IMR-90 (cell line): ENCODE measurements at regions not wholly inside any gene's neighbourhood (a gene's known extent, or its start where the extent isn't known, plus 50 kb on each side); places are given as distances from the start of the nearest gene placed in this dataset.

Source experiments
- ATAC-seq: fragments of 200-7000 bp; cut with Tn5 transposase; 2 replicates; pipeline ENCODE4 v1.9.1; 2020; ENCODE audit warnings: low read depth, mild to moderate bottlenecking, moderate library complexity
- BruUV-seq: library from RNA; stranded (reverse); fragments of 400-500 nt; replicated peaks from 2 replicates; lab custom pipeline; 2021; lab: Mats Ljungman, UMichigan
- CTCF ChIA-PET: fragments of 300-600 bp; formaldehyde crosslinking; extraction: SDS; loops from one replicate; lab custom pipeline; 2021; ENCODE audit warnings: antibody characterized with exemption; lab: Yijun Ruan, JAX
- POLR2A ChIA-PET: fragments of 300-600 bp; sonication (Branson Sonifier 250); formaldehyde crosslinking; loops from one replicate; lab custom pipeline; 2022; ENCODE audit warnings: antibody characterized with exemption; ENCODE audit not compliant: unreplicated experiment; lab: Charles Lee
- DNase-seq: peaks from one replicate; pipeline ENCODE4 v3.0.0; 2013
- H2AFZ ChIP-seq: replicated peaks from 2 replicates; pipeline ENCODE3; 2013; ENCODE audit warnings: low read length, mild to moderate bottlenecking; ENCODE audit not compliant: poor library complexity
- H2AK5ac ChIP-seq: 2 replicates; pipeline ENCODE4 v1.6.1; 2013; ENCODE audit warnings: low read depth, low read length, inconsistent platforms
- H2AK9ac ChIP-seq: replicated peaks from 2 replicates; pipeline ENCODE3; 2013; ENCODE audit warnings: mild to moderate bottlenecking, low read depth, low read length, moderate library complexity; ENCODE audit not compliant: poor library complexity
- H2BK120ac ChIP-seq: 2 replicates; pipeline ENCODE4 v1.6.1; 2013; ENCODE audit warnings: low read depth, low read length, inconsistent platforms
- H2BK15ac ChIP-seq: 3 replicates; pipeline ENCODE4 v1.6.1; 2013; ENCODE audit warnings: low read depth, low read length, inconsistent platforms
- H2BK20ac ChIP-seq: 2 replicates; pipeline ENCODE4 v1.6.1; 2013; ENCODE audit warnings: low read depth, mild to moderate bottlenecking, inconsistent platforms, low read length, moderate library complexity
- H2BK5ac ChIP-seq: 2 replicates; pipeline ENCODE4 v1.6.1; 2013; ENCODE audit warnings: mild to moderate bottlenecking, low read depth, low read length, inconsistent platforms; ENCODE audit not compliant: poor library complexity, severe bottlenecking
- H3K14ac ChIP-seq: replicated peaks from 2 replicates; pipeline ENCODE4 v1.6.1; 2013; ENCODE audit warnings: low read depth, low read length, inconsistent platforms
- H3K18ac ChIP-seq: 2 replicates; pipeline ENCODE4 v1.6.1; 2013; ENCODE audit warnings: low read depth, low read length, control low read depth
- H3K23ac ChIP-seq: 2 replicates; pipeline ENCODE4 v1.6.1; 2013; ENCODE audit warnings: low read depth, low read length, inconsistent platforms
- H3K27ac ChIP-seq: 2 replicates; pipeline ENCODE4 v1.5.1; 2013; ENCODE audit warnings: mild to moderate bottlenecking, control low read depth, low read length; ENCODE audit not compliant: insufficient read depth
- H3K27me3 ChIP-seq: 2 replicates; pipeline ENCODE4 v1.6.1; 2013; ENCODE audit warnings: low read length; ENCODE audit not compliant: control insufficient read depth, insufficient read depth
- H3K36me3 ChIP-seq: 2 replicates; pipeline ENCODE4 v1.6.1; 2013; ENCODE audit warnings: low read length, mixed read lengths; ENCODE audit not compliant: control insufficient read depth, insufficient read depth
- H3K4ac ChIP-seq: 2 replicates; pipeline ENCODE4 v1.6.1; 2013; ENCODE audit warnings: low read depth, low read length, inconsistent platforms
- H3K4me1 ChIP-seq: 2 replicates; pipeline ENCODE4 v1.6.1; 2013; ENCODE audit warnings: low read length, mixed read lengths; ENCODE audit not compliant: control insufficient read depth, insufficient read depth
- H3K4me2 ChIP-seq: 2 replicates; pipeline ENCODE4 v1.6.1; 2013; ENCODE audit warnings: low read depth, mild to moderate bottlenecking, control low read depth, low read length, moderate library complexity
- H3K4me3 ChIP-seq: 2 replicates; pipeline ENCODE4 v1.5.1; 2013; ENCODE audit warnings: low read depth, mild to moderate bottlenecking, control low read depth, low read length, moderate library complexity; ENCODE audit not compliant: insufficient read depth
- H3K56ac ChIP-seq: 2 replicates; pipeline ENCODE4 v1.6.1; 2013; ENCODE audit warnings: low read length, inconsistent platforms; ENCODE audit not compliant: insufficient read depth; ENCODE audit errors: extremely low read depth
- H3K79me1 ChIP-seq, 2 experiments: 2 replicates each; pipeline ENCODE4 v1.6.1; 2013; ENCODE audit warnings: low read length in 2 of 2, inconsistent platforms in 1 of 2, low read depth in 1 of 2
- H3K9ac ChIP-seq: 2 replicates; pipeline ENCODE4 v1.6.1; 2013; ENCODE audit warnings: low read depth, low read length, control low read depth
- H3K9me1 ChIP-seq: 2 replicates; pipeline ENCODE4 v1.6.1; 2013; ENCODE audit warnings: low read length, inconsistent platforms; ENCODE audit not compliant: insufficient read depth
- H3K9me3 ChIP-seq: 2 replicates; pipeline ENCODE4 v1.6.1; 2013; ENCODE audit warnings: low read length; ENCODE audit not compliant: control insufficient read depth, insufficient read depth
- H4K20me1 ChIP-seq: 2 replicates; pipeline ENCODE4 v1.6.1; 2013; ENCODE audit warnings: low read length, inconsistent platforms; ENCODE audit not compliant: insufficient read depth
- H4K5ac ChIP-seq: 2 replicates; pipeline ENCODE4 v1.6.1; 2013; ENCODE audit warnings: mild to moderate bottlenecking, low read depth, low read length, control low read depth
- H4K8ac ChIP-seq, 2 experiments: 2 replicates each; pipeline ENCODE4 v1.6.1; 2013; ENCODE audit warnings: low read depth in 2 of 2, low read length in 2 of 2, control low read depth in 1 of 2, inconsistent platforms in 1 of 2
- H4K91ac ChIP-seq: 2 replicates; pipeline ENCODE4 v1.6.1; 2013; ENCODE audit warnings: low read depth, low read length, inconsistent platforms; ENCODE audit not compliant: insufficient read depth
- BHLHE40 ChIP-seq: fragments of 150-350 bp; IDR thresholded peaks from 2 replicates; pipeline ENCODE4 v1.6.1; 2016; ENCODE audit warnings: mild to moderate bottlenecking, low read depth, low read length
- CEBPB ChIP-seq: IDR thresholded peaks from 2 replicates; pipeline ENCODE4 v1.6.1; 2012; ENCODE audit warnings: low read depth, low read length, improper control_type of control experiment
- CHD1 ChIP-seq: IDR thresholded peaks from 2 replicates; pipeline ENCODE4 v1.6.1; 2012; ENCODE audit warnings: low read depth, low read length, improper control_type of control experiment
- CTCF ChIP-seq: conservative IDR thresholded peaks from 2 replicates; pipeline ENCODE4 v1.5.1; 2012; ENCODE audit warnings: mild to moderate bottlenecking, low read depth, low read length, improper control_type of control experiment
- ELK1 ChIP-seq: fragments of 150-350 bp; IDR thresholded peaks from 2 replicates; pipeline ENCODE4 v1.6.1; 2016; ENCODE audit warnings: low read depth, mild to moderate bottlenecking, low read length, moderate library complexity, borderline replicate concordance
- FOS ChIP-seq: fragments of 150-350 bp; IDR thresholded peaks from 2 replicates; pipeline ENCODE4 v1.6.1; 2016; ENCODE audit warnings: low read depth, low read length
- MAFK ChIP-seq: IDR thresholded peaks from 2 replicates; pipeline ENCODE4 v1.6.1; 2012; ENCODE audit warnings: low read depth, low read length, improper control_type of control experiment
- MAZ ChIP-seq: IDR thresholded peaks from 2 replicates; pipeline ENCODE4 v1.6.1; 2012; ENCODE audit warnings: low read depth, mild to moderate bottlenecking, low read length, improper control_type of control experiment, moderate library complexity, borderline replicate concordance
- MXI1 ChIP-seq: IDR thresholded peaks from 2 replicates; pipeline ENCODE4 v1.6.1; 2012; ENCODE audit warnings: low read depth, mild to moderate bottlenecking, low read length, moderate library complexity, borderline replicate concordance
- NFE2L2 ChIP-seq: fragments of 150-350 bp; IDR thresholded peaks from 2 replicates; pipeline ENCODE4 v1.6.1; 2016; ENCODE audit warnings: low read depth, mild to moderate bottlenecking, low read length
- POLR2A ChIP-seq: IDR thresholded peaks from 2 replicates; pipeline ENCODE4 v1.6.1; 2012; ENCODE audit warnings: mild to moderate bottlenecking, low read depth, low read length
- RAD21 ChIP-seq: IDR thresholded peaks from 2 replicates; pipeline ENCODE4 v1.6.1; 2012; ENCODE audit warnings: low read length, improper control_type of control experiment
- RCOR1 ChIP-seq: IDR thresholded peaks from 2 replicates; pipeline ENCODE4 v1.6.1; 2012; ENCODE audit warnings: mild to moderate bottlenecking, low read length, improper control_type of control experiment; ENCODE audit not compliant: insufficient replicate concordance
- RFX5 ChIP-seq: IDR thresholded peaks from 2 replicates; pipeline ENCODE4 v1.8.0; 2012; ENCODE audit warnings: low read depth, mild to moderate bottlenecking, low read length, moderate library complexity
- SMC3 ChIP-seq: fragments of 150-350 bp; IDR thresholded peaks from 2 replicates; pipeline ENCODE4 v1.6.1; 2016; ENCODE audit warnings: low read depth, mild to moderate bottlenecking, antibody characterized with exemption, low read length, moderate library complexity
- USF2 ChIP-seq: fragments of 150-350 bp; IDR thresholded peaks from 2 replicates; pipeline ENCODE4 v1.6.1; 2017; ENCODE audit warnings: mild to moderate bottlenecking, antibody characterized with exemption, low read length, low read depth
- WGBS, 2 experiments: methylation state at CpG; one replicate each; pipeline versions ENCODE4 v1.1.5 to v1.1.7; 2013; ENCODE audit warnings: missing lambda C conversion rate in 2 of 2; ENCODE audit not compliant: insufficient read length in 1 of 2; ENCODE audit errors: extremely low coverage in 2 of 2; 5-methylcytosine and 5-hydroxymethylcytosine counted together
- dilution Hi-C: fragments of 300-500 bp; cut with HindIII; formaldehyde crosslinking; loops from one replicate; pipeline ENCODE4 v1.14.3; 2018; ENCODE audit warnings: low sequenced_read_pairs; ENCODE audit not compliant: unreplicated experiment
- in situ Hi-C: fragments of 300-500 bp; cut with MboI; formaldehyde crosslinking; loops from 3 replicates; pipeline ENCODE4 v1.14.3; 2019; ENCODE audit warnings: low sequenced_read_pairs, inconsistent platforms, mixed read lengths
- intact Hi-C: fragments of 100-400 bp; cut with micrococcal nuclease; formaldehyde crosslinking; loops from 2 replicates; pipeline ENCODE4 v1.10.0; 2022

GRCh38 chr12:126359216-126359615 lies 1294.0 kb downstream of the AACS start:
- CTCF ChIA-PET, result no interaction called here

More at GRCh38 chr12:126359216-126359615, 1294.0 kb downstream of the AACS start:
- no peak overlapping the region for H2BK120ac ChIP-seq
- POLR2A ChIA-PET, result no interaction called here
- no peak overlapping the region for H2BK15ac ChIP-seq
- ATAC-seq (no peak), DNase-seq (no peak)
- H3K4me2 ChIP-seq, result no peak overlapping the region
- no TSS peak for BruUV-seq
- H2BK20ac ChIP-seq, result no peak overlapping the region
- TF ChIP-seq USF2 (no peak), BHLHE40 (no peak), CHD1 (no peak), RCOR1 (no peak), CEBPB (no peak), MAFK (no peak), FOS (no peak), MAZ (no peak), NFE2L2 (no peak), ELK1 (no peak), SMC3 (no peak), CTCF (no peak), POLR2A (no peak), RFX5 (no peak), RAD21 (no peak), MXI1 (no peak)
- dilution Hi-C loops (no loop called here), intact Hi-C loops (no loop called here), in situ Hi-C loops (no loop called here)
- H2AK9ac ChIP-seq, result no peak overlapping the region
- no peak overlapping the region for H3K14ac ChIP-seq
- H2AFZ ChIP-seq, result no peak overlapping the region
- no peak overlapping the region for H3K4me3 ChIP-seq
- H3K56ac ChIP-seq, result no peak overlapping the region
- H3K4me1 ChIP-seq, result no peaks in the 10 kb centered on the region
- H3K9me1 ChIP-seq, result no peaks in the 10 kb centered on the region
- WGBS, 2 experiments, result no CpG with 5 or more reads among the region's 3 CpGs
- no peak overlapping the region for H3K27ac ChIP-seq
- H4K20me1 ChIP-seq, result no peaks in the 10 kb centered on the region
- peaks cover 14% of the 10 kb centered on the region for H3K9me3 ChIP-seq
- no peaks in the 10 kb centered on the region for H3K27me3 ChIP-seq
- H3K9ac ChIP-seq, result no peak overlapping the region
- H3K23ac ChIP-seq, result no peak overlapping the region
- H4K8ac ChIP-seq, result no peak overlapping the region
- H3K79me1 ChIP-seq, result no peaks in the 10 kb centered on the region
- no peak overlapping the region for H2BK5ac ChIP-seq
- no peak overlapping the region for H4K91ac ChIP-seq
- no peak overlapping the region for H4K5ac ChIP-seq
- H3K4ac ChIP-seq, result no peak overlapping the region
- H3K36me3 ChIP-seq, result no peaks in the 10 kb centered on the region
- no peak overlapping the region for H2AK5ac ChIP-seq
- H3K18ac ChIP-seq, result no peak overlapping the region
